K562 (cell line): ENCODE measurements at regions not wholly inside any gene's neighbourhood (a gene's known extent, or its start where the extent isn't known, plus 50 kb on each side); places are given as distances from the start of the nearest gene placed in this dataset.

Experiments used
- HDAC1 ChIP-seq, 2 experiments: fragments of 450-650 bp; IDR thresholded peaks; 2 replicates each; pipeline ENCODE4 v1.6.1; 2016 to 2017; ENCODE audit warnings: inconsistent platforms in 1 of 2, mild to moderate bottlenecking in 1 of 2, moderate library complexity in 1 of 2
- JUNB ChIP-seq: fragments of 450-650 bp; formaldehyde crosslinking; conservative IDR thresholded peaks from 2 replicates; pipeline ENCODE4 v1.4.0; 2020; ENCODE audit warnings: mild to moderate bottlenecking
- NONO ChIP-seq, 2 experiments: fragments of 200-400 bp in 1 of 2; fragments of 450-650 bp in 1 of 2; formaldehyde crosslinking in 1 of 2; IDR thresholded peaks; 2 replicates each; pipeline ENCODE4 v1.6.1; 2017; ENCODE audit warnings: low read depth in 2 of 2, mild to moderate bottlenecking in 2 of 2, moderate library complexity in 2 of 2, low read length in 1 of 2
- PHF20 ChIP-seq: fragments of 450-650 bp; IDR thresholded peaks from 2 replicates; pipeline ENCODE4 v1.6.1; 2018; ENCODE audit not compliant: partially characterized antibody
- SRF ChIP-seq, 2 experiments: fragments of 250-450, 450-650 bp in 1 of 2; sonication (Bioruptor Pico) in 1 of 2; sonication (generic) in 1 of 2; formaldehyde crosslinking; IDR thresholded peaks; 2 replicates each; pipeline versions ENCODE4 v1.5.0 to v1.5.1; 2020 to 2022; ENCODE audit warnings: mild to moderate bottlenecking in 1 of 2, missing genetic modification reagents in 1 of 2
- TRIM24 ChIP-seq, 2 experiments: fragments of 450-650 bp; IDR thresholded peaks; 2 replicates each; pipeline ENCODE4 v1.6.1; 2016
- ZBTB1 ChIP-seq: sonication (generic); formaldehyde crosslinking; IDR thresholded peaks from 2 replicates; pipeline ENCODE4 v1.8.1; 2023; ENCODE audit warnings: missing genetic modification reagents, low read depth, mild to moderate bottlenecking, borderline replicate concordance
- ZNF830 ChIP-seq: fragments of 250-450 bp; sonication (Bioruptor Pico); IDR thresholded peaks from 2 replicates; pipeline ENCODE4 v1.5.0; 2021; ENCODE audit warnings: mild to moderate bottlenecking
- TF ChIP-seq, protein P1 (sequence below): sonication (generic); formaldehyde crosslinking; IDR thresholded peaks from 2 replicates; pipeline ENCODE4 v1.5.0; 2020; ENCODE audit warnings: missing genetic modification reagents
- TF ChIP-seq, protein P2 (sequence below), 3 experiments: IDR thresholded peaks in 2 of 3; conservative IDR thresholded peaks in 1 of 3; 2 replicates each; pipeline ENCODE4 v1.5.1; 2011 to 2012; ENCODE audit warnings: low read length in 3 of 3, mild to moderate bottlenecking in 3 of 3, control low read depth in 2 of 3, improper control_type of control experiment in 1 of 3, inconsistent platforms in 1 of 3, low read depth in 1 of 3, mixed read lengths in 1 of 3, moderate library complexity in 1 of 3; ENCODE audit not compliant: insufficient read depth in 2 of 3
- TF ChIP-seq, protein P3 (sequence below): sonication (generic); formaldehyde crosslinking; IDR thresholded peaks from 2 replicates; pipeline ENCODE4 v1.8.1; 2023; ENCODE audit warnings: mild to moderate bottlenecking, missing genetic modification reagents
- TF ChIP-seq, protein P4 (sequence below): fragments of 250-450 bp; sonication (Bioruptor Pico); IDR thresholded peaks from 2 replicates; pipeline ENCODE4 v1.5.0; 2021

DNA sequence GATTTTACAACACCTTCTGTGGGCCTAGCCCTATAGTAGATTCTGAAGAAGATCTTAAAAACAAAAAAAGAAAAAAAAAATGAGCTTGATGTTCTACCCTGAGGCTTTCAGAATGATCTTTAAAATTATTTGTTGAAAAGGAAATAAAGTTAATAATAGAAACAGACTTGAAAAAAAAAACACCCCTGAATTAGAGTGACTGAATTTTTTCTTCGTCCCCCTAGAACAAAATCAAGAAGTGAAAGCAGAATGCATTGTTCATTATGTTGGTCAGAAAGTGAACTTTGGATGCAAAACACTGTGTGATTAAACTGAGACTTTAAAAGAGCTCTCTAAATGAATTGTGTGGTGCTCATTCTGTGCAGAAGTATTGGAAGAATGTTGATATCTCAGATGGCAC, 1384.4 kb upstream of the PIK3C3 start:
- TF ChIP-seq, protein P1, sequence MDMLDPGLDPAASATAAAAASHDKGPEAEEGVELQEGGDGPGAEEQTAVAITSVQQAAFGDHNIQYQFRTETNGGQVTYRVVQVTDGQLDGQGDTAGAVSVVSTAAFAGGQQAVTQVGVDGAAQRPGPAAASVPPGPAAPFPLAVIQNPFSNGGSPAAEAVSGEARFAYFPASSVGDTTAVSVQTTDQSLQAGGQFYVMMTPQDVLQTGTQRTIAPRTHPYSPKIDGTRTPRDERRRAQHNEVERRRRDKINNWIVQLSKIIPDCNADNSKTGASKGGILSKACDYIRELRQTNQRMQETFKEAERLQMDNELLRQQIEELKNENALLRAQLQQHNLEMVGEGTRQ (CRISPR knock-in tag) = no peak
- TF ChIP-seq, protein P2, sequence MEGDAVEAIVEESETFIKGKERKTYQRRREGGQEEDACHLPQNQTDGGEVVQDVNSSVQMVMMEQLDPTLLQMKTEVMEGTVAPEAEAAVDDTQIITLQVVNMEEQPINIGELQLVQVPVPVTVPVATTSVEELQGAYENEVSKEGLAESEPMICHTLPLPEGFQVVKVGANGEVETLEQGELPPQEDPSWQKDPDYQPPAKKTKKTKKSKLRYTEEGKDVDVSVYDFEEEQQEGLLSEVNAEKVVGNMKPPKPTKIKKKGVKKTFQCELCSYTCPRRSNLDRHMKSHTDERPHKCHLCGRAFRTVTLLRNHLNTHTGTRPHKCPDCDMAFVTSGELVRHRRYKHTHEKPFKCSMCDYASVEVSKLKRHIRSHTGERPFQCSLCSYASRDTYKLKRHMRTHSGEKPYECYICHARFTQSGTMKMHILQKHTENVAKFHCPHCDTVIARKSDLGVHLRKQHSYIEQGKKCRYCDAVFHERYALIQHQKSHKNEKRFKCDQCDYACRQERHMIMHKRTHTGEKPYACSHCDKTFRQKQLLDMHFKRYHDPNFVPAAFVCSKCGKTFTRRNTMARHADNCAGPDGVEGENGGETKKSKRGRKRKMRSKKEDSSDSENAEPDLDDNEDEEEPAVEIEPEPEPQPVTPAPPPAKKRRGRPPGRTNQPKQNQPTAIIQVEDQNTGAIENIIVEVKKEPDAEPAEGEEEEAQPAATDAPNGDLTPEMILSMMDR (IDR thresholded peaks at IDR 0.05 in 2 of 3, conservative IDR thresholded peaks at IDR 0.05 in 1 of 3; ENCODE audit: insufficient read depth in 2 of 3, low read depth in 1 of 3, low read length in 3 of 3) = no peak
- no peak for TF ChIP-seq ZBTB1 (CRISPR knock-in tag)
- TF ChIP-seq, protein P3, sequence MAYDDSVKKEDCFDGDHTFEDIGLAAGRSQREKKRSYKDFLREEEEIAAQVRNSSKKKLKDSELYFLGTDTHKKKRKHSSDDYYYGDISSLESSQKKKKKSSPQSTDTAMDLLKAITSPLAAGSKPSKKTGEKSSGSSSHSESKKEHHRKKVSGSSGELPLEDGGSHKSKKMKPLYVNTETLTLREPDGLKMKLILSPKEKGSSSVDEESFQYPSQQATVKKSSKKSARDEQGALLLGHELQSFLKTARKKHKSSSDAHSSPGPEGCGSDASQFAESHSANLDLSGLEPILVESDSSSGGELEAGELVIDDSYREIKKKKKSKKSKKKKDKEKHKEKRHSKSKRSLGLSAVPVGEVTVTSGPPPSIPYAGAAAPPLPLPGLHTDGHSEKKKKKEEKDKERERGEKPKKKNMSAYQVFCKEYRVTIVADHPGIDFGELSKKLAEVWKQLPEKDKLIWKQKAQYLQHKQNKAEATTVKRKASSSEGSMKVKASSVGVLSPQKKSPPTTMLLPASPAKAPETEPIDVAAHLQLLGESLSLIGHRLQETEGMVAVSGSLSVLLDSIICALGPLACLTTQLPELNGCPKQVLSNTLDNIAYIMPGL = no peak
- no peak for TF ChIP-seq HDAC1 (IDR thresholded peaks at IDR 0.05)
- TF ChIP-seq, protein P4, sequence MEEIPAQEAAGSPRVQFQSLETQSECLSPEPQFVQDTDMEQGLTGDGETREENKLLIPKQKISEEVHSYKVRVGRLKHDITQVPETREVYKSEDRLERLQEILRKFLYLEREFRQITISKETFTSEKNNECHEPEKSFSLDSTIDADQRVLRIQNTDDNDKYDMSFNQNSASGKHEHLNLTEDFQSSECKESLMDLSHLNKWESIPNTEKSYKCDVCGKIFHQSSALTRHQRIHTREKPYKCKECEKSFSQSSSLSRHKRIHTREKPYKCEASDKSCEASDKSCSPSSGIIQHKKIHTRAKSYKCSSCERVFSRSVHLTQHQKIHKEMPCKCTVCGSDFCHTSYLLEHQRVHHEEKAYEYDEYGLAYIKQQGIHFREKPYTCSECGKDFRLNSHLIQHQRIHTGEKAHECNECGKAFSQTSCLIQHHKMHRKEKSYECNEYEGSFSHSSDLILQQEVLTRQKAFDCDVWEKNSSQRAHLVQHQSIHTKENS (CRISPR knock-in tag) = no peak
- no peak for TF ChIP-seq JUNB
- no peak for TF ChIP-seq TRIM24 (IDR thresholded peaks at IDR 0.05)
- no peak for TF ChIP-seq NONO (IDR thresholded peaks at IDR 0.05; ENCODE audit: low read depth in 2 of 2, low read length in 1 of 2)
- no peak for TF ChIP-seq SRF (CRISPR knock-in tag; IDR thresholded peaks at IDR 0.05)
- TF ChIP-seq ZNF830 (CRISPR knock-in tag) = no peak
- no peak for TF ChIP-seq PHF20
